Glomerular visceral epithelial cell (primary cell): ENCODE measurements at regions not wholly inside any gene's neighbourhood (a gene's known extent, or its start where the extent isn't known, plus 50 kb on each side); places are given as distances from the start of the nearest gene placed in this dataset.

ENCODE experiments used
- DNase-seq: peaks from one replicate; pipeline ENCODE4 v3.0.0-alpha.2; 2016; ENCODE audit errors: extremely low spot score

- DNase-seq: no peak
Observed at GRCh38 chr7:112594397-112594796, 113.6 kb downstream of the LSMEM1 start.

DNA sequence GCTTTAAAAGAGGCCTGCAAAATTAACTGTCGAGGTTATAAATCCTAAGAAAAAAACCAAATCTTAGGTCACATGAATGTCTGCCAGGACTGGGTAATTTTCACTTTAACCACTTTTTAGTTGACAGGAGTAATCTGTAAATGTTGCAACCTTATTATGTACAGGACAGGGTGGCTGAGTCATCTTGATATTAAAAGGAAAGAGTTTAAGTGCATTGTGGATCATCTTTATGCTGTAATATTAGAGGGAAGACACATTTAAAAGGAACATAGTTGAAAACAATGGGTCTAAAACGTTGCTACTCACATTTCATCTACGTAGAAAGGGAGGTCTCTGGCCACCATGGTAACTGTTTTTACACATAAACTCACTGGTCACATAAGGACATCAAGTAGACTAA lies 115.5 kb downstream of the LSMEM1 start:
- DNase-seq: peak; percentile 7

- DNase-seq: no peak
Observed at GRCh38 chr7:112596981-112597380, 116.2 kb downstream of the LSMEM1 start.

- no peak for DNase-seq
Observed at GRCh38 chr7:112603673-112604072, 122.9 kb downstream of the LSMEM1 start.

GRCh38 chr7:112610636-112611035 lies 129.8 kb downstream of the LSMEM1 start:
- no peak for DNase-seq

GRCh38 chr7:112615701-112616100 lies 134.9 kb downstream of the LSMEM1 start:
- DNase-seq: no peak

DNA sequence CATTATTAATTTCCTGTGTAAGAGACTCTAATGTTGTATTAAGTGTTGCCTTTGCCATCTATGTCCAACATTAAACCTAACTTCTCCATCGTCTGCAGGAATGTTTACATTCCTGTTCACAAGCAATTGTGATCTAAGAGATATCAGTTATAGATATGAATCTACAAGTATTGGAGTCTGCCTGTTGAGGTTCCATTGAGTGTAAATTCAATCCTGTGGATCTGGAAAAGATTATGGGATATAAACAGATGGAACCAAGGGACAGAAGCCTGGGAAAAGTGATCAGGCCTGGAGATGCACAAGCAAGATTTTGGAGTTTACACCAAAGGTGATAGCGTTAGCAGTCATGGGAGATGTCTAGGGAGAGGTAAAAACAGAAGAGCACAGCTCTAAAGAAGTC lies 135.5 kb downstream of the LSMEM1 start:
- no peak for DNase-seq

DNA sequence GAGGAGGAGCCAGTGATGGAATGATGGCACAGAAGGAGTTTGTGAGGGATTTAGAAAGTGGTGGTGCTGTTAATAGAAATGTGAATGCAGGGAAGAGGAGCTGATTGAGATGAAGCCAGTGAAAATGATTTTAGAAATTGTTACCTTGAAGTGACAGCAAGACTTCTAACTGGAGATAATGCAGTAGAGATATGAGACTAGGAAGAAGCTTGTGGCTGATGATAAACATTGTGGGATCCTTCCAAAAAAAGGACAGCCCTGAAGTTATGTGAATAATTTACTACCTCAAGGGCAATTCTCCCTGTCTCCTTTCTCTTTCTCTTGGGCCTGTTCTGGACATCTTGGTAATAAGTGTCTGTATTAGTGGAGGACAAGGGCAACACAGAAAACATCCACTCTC lies 138.6 kb downstream of the LSMEM1 start:
- no peak for DNase-seq

GRCh38 chr7:112622159-112622715 lies 141.4 kb downstream of the LSMEM1 start:
- DNase-seq: no peak

DNA sequence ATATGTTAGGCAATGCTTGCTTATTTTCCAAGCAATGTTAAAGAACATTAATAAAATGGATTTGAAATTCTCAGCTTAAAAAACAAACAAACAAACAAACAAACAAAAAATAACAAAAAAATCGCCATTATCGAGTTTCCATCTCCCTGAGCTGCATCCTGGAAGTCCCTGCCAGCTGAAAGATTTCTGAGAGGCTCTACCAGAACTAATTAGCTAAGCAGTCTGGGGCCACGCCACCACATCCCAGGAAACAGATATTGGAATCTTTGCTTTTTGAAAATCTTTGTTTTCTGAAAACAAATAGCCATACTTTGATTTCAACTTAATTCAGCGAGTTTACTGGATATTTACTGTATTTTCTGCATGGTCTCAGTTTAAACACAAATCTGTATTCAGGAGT lies 143.6 kb downstream of the LSMEM1 start:
- DNase-seq: no peak

DNA sequence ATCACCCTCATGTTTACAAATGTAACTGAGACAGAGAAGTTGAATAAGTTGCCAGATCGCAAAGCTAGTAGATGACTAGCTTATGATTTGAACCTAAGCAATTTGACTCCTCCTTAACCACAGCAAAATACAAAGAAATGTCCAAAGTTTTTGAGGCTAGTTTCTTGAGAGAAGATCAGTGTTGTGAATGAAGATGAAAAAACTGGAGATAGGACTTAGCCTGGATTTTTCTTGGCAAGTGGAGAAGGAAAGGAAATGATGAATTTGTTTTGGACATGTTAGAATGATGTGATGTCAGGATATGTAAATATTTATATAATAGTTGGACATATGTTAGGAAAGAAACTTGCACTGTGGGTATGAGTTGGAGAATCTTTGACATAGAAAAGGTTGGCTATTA lies 149.8 kb downstream of the LSMEM1 start:
- DNase-seq: no peak

GRCh38 chr7:112634107-112634506 lies 153.3 kb downstream of the LSMEM1 start:
- DNase-seq: no peak

DNA sequence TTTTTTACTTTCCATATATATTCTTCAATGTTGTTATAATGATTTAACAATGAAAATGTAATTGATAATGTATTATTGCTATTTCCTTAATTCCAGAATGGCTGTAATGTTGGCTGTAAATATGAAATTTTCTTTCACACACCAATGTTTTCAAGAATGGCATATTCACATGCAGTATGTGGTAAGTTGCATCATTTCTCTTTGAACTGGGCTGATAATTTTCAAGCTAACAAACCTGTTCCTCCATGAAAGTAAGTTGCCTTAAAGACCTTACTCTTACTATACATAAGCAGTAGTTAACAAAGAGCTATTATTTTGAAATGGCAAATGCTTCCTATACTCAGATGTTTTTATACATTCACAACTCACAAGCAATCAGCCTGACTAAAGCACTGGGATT lies 154.5 kb downstream of the TMEM168 start:
- DNase-seq: no peak

DNA sequence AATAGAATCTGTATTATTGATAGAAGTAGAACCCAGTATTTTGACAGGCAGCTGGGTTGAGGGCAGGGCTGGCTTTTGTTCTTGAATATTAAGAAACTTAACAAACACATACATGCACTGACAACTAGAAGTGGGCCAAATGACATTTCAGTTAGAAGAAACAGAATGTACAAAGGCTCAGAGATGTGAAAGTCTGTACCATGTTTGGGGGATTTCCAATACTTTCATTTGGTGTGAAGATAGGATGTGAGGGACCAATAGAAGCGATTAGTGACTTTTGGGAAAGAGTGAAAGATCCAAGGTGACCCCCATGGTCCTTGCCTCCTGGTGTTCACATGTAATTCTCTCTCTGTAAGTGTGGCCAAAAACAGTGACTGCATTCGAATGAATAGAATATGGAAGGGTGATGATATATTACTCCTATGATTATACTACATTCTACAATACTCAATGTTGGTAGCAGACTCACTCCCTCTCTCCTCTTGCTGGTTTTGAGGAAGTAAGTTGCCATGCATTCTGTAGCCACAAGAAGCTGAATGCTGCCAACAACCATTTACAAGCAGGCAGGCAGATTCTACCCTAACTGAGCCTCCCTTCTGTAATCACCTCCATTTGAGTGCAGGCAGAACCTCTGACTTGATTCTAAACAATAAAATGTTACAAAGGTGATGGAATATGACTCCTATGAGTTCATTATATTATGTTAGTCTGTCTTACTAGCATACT lies 151.4 kb downstream of the TMEM168 start:
- no peak for DNase-seq

DNA sequence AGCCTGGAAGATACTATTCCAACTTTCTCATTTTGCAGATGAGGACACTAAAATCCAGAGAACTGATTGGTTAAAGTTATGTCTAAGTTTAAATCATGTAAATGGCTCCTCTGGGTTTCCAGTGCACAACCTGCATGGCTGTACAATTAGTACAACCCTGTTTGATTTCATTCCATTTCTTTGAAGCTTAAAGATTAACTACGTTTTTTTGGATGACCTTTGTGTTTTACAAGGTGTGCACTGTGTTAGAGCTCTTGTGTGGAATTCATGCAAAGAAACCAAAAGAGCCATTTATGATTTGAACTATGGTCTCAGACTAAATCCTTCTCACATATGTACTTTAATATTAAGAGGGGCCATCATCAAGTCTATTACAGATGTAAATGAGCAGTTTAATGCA lies 149.5 kb downstream of the TMEM168 start:
- no peak for DNase-seq

- no peak for DNase-seq
Observed at GRCh38 chr7:112646783-112647182, 143.4 kb downstream of the TMEM168 start.

DNA sequence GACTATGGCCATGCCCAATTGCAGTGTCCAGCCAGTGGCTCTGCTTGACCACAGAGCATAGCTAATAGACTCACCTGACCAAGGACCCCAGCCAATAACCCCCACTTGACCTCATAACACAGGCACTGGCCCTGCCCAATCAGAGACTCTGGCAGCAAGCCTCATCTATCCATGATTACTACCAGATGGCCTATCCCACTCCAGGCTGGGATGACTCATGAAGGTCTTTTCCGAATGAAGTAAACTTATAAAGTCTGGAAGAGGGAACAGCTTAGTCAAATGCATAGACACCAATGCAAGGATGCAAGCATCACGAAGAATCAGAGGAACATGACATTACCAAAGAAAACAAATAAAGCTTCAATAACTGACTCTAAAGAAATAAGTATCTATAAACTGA lies 141.4 kb downstream of the TMEM168 start:
- no peak for DNase-seq

- no peak for DNase-seq
Observed at GRCh38 chr7:112649560-112649959, 140.6 kb downstream of the TMEM168 start.

- peak; percentile 5 for DNase-seq
Observed at GRCh38 chr7:112654322-112655216, 135.6 kb downstream of the TMEM168 start.

GRCh38 chr7:112665709-112666108 lies 124.5 kb downstream of the TMEM168 start:
- peak; percentile 9 for DNase-seq

DNA sequence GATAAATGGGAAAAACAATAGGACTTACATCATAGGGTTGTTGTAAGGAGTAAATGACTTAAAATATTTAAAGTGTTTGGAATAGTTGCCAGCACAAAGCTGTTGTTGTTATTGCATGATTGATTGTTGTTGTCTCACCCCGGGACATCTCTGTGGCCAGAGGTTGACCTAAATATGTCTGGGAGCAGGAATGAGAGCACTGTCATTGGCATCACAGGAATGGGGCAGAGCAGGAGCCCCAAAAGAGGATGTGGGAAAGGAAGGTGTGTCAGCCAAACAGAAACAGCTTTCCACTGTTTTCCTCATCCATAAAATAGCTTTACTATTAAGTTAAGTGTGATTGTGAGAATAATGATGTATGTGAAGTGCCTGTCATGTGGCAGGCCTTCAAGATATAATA lies 121.6 kb downstream of the TMEM168 start:
- DNase-seq: no peak

- no peak for DNase-seq
Observed at GRCh38 chr7:112669306-112669705, 120.9 kb downstream of the TMEM168 start.

GRCh38 chr7:112670193-112670592 lies 120.0 kb downstream of the TMEM168 start:
- no peak for DNase-seq
